Esophagus muscularis mucosa (tissue), 4 donors: ENCODE measurements at regions not wholly inside any gene's neighbourhood (a gene's known extent, or its start where the extent isn't known, plus 50 kb on each side); places are given as distances from the start of the nearest gene placed in this dataset.

Experiments used
- DNase-seq: peaks from one replicate; pipeline ENCODE4 v3.0.0-alpha.2; 2017; ENCODE audit errors: extremely low spot score
- H3K27ac ChIP-seq, 4 donors: fragments of 200-600 bp; sonication (generic); replicated peaks in 1 of 4; 1 replicate in 3 of 4; 2 replicates in 1 of 4; pipeline ENCODE4 v1.5.1; 2016 to 2019; ENCODE audit warnings: mild to moderate bottlenecking in 1 of 4
- H3K27me3 ChIP-seq, 4 donors: fragments of 200-600 bp; sonication (generic); one replicate each; pipeline versions ENCODE4 v1.5.1 to v1.6.0; 2016 to 2019
- H3K36me3 ChIP-seq, 4 donors: fragments of 200-600 bp; sonication (generic); one replicate each; pipeline ENCODE4 v1.5.1; 2016 to 2019
- H3K4me1 ChIP-seq, 4 donors: fragments of 200-600 bp; sonication (generic); one replicate each; pipeline ENCODE4 v1.5.1; 2016 to 2019
- H3K4me3 ChIP-seq, 4 donors: fragments of 200-600 bp; sonication (generic); 1 replicate in 2 of 4; 2 replicates in 2 of 4; pipeline ENCODE4 v1.5.1; 2016 to 2019; ENCODE audit warnings: mild to moderate bottlenecking in 4 of 4, moderate library complexity in 1 of 4
- H3K9me3 ChIP-seq, 4 donors: fragments of 200-600 bp; sonication (generic); 1 replicate in 3 of 4; 2 replicates in 1 of 4; pipeline ENCODE4 v1.5.1; 2016 to 2019
- EP300 ChIP-seq: sonication (generic); formaldehyde crosslinking; IDR thresholded peaks from one replicate; pipeline ENCODE4 v1.6.1; 2017; ENCODE audit warnings: antibody characterized with exemption
- POLR2A ChIP-seq: fragments of 450-650 bp; IDR thresholded peaks from one replicate; pipeline ENCODE4 v1.6.1; 2017; ENCODE audit warnings: antibody characterized with exemption, moderate library complexity, mild to moderate bottlenecking, low read depth
- POLR2AphosphoS5 ChIP-seq, 2 donors: sonication (generic); formaldehyde crosslinking; IDR thresholded peaks; one replicate each; pipeline ENCODE4 v1.6.1; 2017; ENCODE audit warnings: antibody characterized with exemption in 2 of 2
- WGBS: methylation state at CpG from one replicate; pipeline ENCODE4 v1.1.5; 2018; 5-methylcytosine and 5-hydroxymethylcytosine counted together
- intact Hi-C: fragments of 100-400 bp; cut with DNase I; formaldehyde crosslinking; loops from one replicate; pipeline ENCODE4 v1.15.1; 2023
- TF ChIP-seq, protein P1 (sequence below), 3 experiments: fragments of 200-600 bp in 2 of 3; fragments of 450-650 bp in 1 of 3; sonication (generic) in 2 of 3; IDR thresholded peaks; one replicate each; pipeline ENCODE4 v1.5.1; 2017 to 2019; ENCODE audit warnings: antibody characterized with exemption in 3 of 3, mild to moderate bottlenecking in 2 of 3, moderate library complexity in 1 of 3

DNA sequence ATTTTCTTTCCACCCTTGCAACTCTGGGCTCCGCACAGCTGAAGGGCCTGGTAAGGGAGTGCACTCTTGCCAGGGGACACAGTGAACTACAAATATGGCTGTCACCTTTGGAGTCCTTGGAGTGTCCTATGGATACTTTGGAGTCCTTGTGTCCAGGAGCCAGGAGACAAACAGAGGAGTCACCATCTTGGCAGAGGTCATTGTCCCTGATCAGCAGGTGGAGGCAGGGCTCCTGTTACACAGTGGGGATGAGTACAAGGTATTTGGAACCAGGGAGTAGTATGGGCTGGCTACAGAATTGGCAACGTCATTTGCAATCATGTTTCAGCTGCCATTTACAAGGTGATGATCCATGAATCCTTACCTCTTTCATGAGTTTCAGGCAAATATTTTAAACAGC is 132.5 kb downstream of the FAM161A start:
- H3K36me3 ChIP-seq = no peaks in the 10 kb centered on the region
- H3K27me3 ChIP-seq = no peaks in the 10 kb centered on the region
- H3K9me3 ChIP-seq = no peaks in the 10 kb centered on the region
- TF ChIP-seq POLR2A (no peak), EP300 (no peak), POLR2AphosphoS5 (IDR thresholded peaks at IDR 0.05) (no peak)
- TF ChIP-seq, protein P1, sequence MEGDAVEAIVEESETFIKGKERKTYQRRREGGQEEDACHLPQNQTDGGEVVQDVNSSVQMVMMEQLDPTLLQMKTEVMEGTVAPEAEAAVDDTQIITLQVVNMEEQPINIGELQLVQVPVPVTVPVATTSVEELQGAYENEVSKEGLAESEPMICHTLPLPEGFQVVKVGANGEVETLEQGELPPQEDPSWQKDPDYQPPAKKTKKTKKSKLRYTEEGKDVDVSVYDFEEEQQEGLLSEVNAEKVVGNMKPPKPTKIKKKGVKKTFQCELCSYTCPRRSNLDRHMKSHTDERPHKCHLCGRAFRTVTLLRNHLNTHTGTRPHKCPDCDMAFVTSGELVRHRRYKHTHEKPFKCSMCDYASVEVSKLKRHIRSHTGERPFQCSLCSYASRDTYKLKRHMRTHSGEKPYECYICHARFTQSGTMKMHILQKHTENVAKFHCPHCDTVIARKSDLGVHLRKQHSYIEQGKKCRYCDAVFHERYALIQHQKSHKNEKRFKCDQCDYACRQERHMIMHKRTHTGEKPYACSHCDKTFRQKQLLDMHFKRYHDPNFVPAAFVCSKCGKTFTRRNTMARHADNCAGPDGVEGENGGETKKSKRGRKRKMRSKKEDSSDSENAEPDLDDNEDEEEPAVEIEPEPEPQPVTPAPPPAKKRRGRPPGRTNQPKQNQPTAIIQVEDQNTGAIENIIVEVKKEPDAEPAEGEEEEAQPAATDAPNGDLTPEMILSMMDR (IDR thresholded peaks at IDR 0.05) = no peak
- no peak for DNase-seq
- no peak overlapping the region for H3K4me3 ChIP-seq
- intact Hi-C loops = no loop called here
- H3K27ac ChIP-seq = no peak overlapping the region
- WGBS = 100% methylated on average over 1 of the region's 2 CpGs
- H3K4me1 ChIP-seq = no peaks in the 10 kb centered on the region

DNA sequence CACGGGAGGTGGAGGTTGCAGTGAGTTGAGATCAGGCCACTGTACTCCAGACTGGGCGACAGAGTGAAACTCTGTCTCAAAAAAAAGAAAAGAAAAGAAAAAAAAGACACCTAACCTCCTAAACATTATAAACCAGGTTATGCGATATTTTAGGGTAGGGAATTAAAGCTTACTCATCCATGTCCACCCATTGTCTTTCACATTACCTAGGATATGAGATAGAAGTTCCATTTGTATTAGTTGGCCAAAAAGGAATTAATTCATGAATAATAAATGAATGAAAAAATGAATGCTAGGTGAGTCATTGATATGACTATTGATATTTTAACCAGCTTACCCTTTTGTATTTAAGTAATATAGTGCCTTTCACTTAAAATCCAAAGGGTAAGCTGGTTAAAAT is 132.9 kb downstream of the FAM161A start:
- WGBS = 91% methylated on average over 3 of the region's 3 CpGs

DNA sequence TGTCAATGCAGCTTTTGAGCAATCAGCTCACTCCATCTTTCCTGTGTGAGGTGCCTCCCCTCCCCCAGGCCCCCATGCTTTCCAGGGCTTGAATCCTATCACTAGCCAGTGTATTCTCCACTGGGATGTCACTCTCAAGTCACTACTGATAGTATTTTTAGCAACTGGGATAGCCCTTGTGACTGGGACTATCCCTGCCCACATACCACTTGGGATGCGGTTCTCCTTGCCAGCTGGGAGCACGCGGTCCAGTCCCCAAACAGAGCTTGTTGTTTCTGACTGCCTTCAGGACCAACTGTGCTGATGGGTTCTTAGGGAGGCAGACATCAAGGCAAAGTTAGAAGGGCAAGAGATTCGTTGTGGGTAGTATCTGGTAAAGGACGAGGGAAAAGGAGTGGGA is 134.9 kb downstream of the FAM161A start:
- Histone ChIP-seq H3K27me3 (no peaks in the 10 kb centered on the region), H3K27ac (no peak overlapping the region), H3K4me3 (no peak overlapping the region), H3K36me3 (no peaks in the 10 kb centered on the region), H3K4me1 (no peaks in the 10 kb centered on the region), H3K9me3 (no peaks in the 10 kb centered on the region)
- intact Hi-C loops = no loop called here
- no peak for DNase-seq
- TF ChIP-seq POLR2AphosphoS5 (IDR thresholded peaks at IDR 0.05) = no peak
- TF ChIP-seq EP300 = no peak
- TF ChIP-seq, protein P1 (IDR thresholded peaks at IDR 0.05) = no peak
- TF ChIP-seq POLR2A = no peak
- 91% methylated on average over 5 of the region's 5 CpGs for WGBS

More for the DNA sequence above, 132.9 kb downstream of the FAM161A start:
- intact Hi-C loops = no loop called here
- no peak overlapping the region for H3K4me3 ChIP-seq
- no peaks in the 10 kb centered on the region for H3K36me3 ChIP-seq
- DNase-seq = no peak
- H3K27me3 ChIP-seq = no peaks in the 10 kb centered on the region
- H3K27ac ChIP-seq = no peak overlapping the region
- H3K4me1 ChIP-seq = no peaks in the 10 kb centered on the region
- TF ChIP-seq EP300 (no peak), POLR2A (no peak), POLR2AphosphoS5 (IDR thresholded peaks at IDR 0.05) (no peak)
- TF ChIP-seq, protein P1 (IDR thresholded peaks at IDR 0.05) = no peak
- H3K9me3 ChIP-seq = no peaks in the 10 kb centered on the region

DNA sequence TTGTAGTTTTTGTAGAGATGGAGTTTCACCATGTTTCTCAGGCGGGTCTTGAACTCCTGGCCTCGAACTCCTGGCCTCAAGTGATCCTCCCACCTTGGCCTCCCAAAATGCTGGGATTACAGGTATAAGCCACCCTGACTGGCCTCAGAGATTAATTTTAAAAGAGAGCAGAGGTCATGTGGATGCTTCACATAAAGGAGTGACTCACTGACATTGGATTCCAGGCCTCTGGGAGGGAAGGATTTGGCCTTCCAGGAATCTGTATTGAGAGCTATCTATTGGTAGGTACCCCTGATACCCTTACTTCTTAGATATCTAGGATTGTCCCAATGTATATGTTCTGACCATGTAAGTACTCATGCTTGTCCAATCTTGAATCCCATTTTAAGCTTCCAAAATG is 138.4 kb downstream of the FAM161A start:
- TF ChIP-seq EP300 = no peak
- TF ChIP-seq POLR2A = no peak
- no peak for TF ChIP-seq POLR2AphosphoS5 (IDR thresholded peaks at IDR 0.05)
- TF ChIP-seq, protein P1 (IDR thresholded peaks at IDR 0.05) = no peak
- Histone ChIP-seq H3K27ac (no peak overlapping the region), H3K27me3 (no peaks in the 10 kb centered on the region), H3K36me3 (no peaks in the 10 kb centered on the region), H3K4me3 (no peak overlapping the region), H3K9me3 (no peaks in the 10 kb centered on the region), H3K4me1 (no peaks in the 10 kb centered on the region)
- no peak for DNase-seq
- intact Hi-C loops = no loop called here
- 100% methylated on average over 2 of the region's 2 CpGs for WGBS

DNA sequence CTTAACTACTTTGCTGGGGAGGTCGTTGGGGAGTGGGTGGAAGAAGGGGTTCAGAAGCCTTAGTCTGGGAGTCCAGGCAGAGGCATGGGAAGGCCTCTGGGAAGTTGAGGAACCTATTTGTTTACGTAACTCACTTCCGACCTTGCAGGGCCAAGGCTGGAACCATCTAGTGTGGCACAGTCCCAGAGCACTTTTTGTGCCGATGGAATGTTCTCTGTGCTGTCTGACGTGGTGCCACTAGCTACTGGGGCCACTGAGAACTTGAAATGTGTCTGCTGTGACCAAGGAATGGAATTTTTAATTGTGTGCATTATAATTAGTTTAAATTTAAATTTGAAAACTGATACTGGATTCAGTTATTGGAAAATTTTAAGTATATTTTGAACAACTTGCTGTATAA is 139.7 kb downstream of the FAM161A start:
- no peaks in the 10 kb centered on the region for H3K36me3 ChIP-seq
- no peak overlapping the region for H3K27ac ChIP-seq
- no peaks in the 10 kb centered on the region for H3K4me1 ChIP-seq
- no peaks in the 10 kb centered on the region for H3K27me3 ChIP-seq
- no peak for TF ChIP-seq POLR2A
- TF ChIP-seq, protein P1 (IDR thresholded peaks at IDR 0.05) = no peak
- no peak for TF ChIP-seq EP300
- no peak for TF ChIP-seq POLR2AphosphoS5 (IDR thresholded peaks at IDR 0.05)
- no peaks in the 10 kb centered on the region for H3K9me3 ChIP-seq
- intact Hi-C loops = no loop called here
- WGBS = 80% methylated on average over 5 of the region's 5 CpGs
- peak; percentile 24 for DNase-seq
- H3K4me3 ChIP-seq = no peak overlapping the region
